ENCODE measurements at regions not wholly inside any gene's neighbourhood (a gene's known extent, or its start where the extent isn't known, plus 50 kb on each side); places are given as distances from the start of the nearest gene placed in this dataset.

DNA sequence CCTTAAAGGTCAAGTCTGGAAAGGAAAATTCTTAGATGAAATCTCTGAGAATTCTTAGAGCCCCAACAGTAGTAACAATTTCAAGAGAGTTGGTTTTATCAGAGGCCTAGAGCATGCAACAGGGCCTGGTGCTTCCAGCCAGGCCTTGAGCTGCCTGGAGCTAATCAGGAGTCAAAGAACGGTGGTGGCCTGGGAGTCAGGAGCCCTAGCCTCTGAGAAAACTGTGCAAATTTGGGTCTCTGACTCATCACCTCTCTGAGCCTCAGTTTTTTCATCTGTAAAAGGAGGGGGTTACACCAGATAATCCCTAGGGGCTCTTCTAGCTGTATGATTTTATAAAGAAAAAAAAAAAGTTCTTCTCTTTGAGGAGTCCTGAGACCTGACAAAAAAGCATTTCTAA, 227.3 kb upstream of the RPL38 start:
- TF ChIP-seq, protein P1, sequence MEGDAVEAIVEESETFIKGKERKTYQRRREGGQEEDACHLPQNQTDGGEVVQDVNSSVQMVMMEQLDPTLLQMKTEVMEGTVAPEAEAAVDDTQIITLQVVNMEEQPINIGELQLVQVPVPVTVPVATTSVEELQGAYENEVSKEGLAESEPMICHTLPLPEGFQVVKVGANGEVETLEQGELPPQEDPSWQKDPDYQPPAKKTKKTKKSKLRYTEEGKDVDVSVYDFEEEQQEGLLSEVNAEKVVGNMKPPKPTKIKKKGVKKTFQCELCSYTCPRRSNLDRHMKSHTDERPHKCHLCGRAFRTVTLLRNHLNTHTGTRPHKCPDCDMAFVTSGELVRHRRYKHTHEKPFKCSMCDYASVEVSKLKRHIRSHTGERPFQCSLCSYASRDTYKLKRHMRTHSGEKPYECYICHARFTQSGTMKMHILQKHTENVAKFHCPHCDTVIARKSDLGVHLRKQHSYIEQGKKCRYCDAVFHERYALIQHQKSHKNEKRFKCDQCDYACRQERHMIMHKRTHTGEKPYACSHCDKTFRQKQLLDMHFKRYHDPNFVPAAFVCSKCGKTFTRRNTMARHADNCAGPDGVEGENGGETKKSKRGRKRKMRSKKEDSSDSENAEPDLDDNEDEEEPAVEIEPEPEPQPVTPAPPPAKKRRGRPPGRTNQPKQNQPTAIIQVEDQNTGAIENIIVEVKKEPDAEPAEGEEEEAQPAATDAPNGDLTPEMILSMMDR (IDR thresholded peaks at IDR 0.05) = no peak
- TF ChIP-seq EZH2phosphoT487 (IDR thresholded peaks at IDR 0.05) (no peak), EZH2 (IDR thresholded peaks at IDR 0.05) (no peak)

Data from neural progenitor cell (in vitro differentiated cells).